ENCODE measurements at regions not wholly inside any gene's neighbourhood (a gene's known extent, or its start where the extent isn't known, plus 50 kb on each side); places are given as distances from the start of the nearest gene placed in this dataset.
A peak's percentile ranks its signal among the peaks of the same experiment; 100 is the strongest.

DNA sequence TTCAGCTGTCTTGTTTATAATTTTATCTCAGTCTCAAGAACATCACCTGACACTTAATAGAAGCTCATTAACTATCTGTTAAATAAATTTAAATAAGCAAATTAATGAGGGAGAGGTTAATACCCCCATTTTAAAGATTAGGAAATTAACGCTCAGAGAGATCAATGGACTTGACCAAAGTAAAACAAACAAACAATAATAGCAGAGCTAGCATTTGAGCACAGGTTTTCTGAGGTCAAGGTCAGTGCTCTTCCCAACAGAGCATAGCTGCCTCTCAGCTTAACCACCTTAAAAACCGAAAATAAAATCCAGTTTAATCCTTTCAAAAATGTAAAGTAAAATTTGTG lies 196.6 kb upstream of the BCL6 start:
- TF ChIP-seq, protein P1, sequence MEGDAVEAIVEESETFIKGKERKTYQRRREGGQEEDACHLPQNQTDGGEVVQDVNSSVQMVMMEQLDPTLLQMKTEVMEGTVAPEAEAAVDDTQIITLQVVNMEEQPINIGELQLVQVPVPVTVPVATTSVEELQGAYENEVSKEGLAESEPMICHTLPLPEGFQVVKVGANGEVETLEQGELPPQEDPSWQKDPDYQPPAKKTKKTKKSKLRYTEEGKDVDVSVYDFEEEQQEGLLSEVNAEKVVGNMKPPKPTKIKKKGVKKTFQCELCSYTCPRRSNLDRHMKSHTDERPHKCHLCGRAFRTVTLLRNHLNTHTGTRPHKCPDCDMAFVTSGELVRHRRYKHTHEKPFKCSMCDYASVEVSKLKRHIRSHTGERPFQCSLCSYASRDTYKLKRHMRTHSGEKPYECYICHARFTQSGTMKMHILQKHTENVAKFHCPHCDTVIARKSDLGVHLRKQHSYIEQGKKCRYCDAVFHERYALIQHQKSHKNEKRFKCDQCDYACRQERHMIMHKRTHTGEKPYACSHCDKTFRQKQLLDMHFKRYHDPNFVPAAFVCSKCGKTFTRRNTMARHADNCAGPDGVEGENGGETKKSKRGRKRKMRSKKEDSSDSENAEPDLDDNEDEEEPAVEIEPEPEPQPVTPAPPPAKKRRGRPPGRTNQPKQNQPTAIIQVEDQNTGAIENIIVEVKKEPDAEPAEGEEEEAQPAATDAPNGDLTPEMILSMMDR (IDR thresholded peaks at IDR 0.05), result no peak
- no peak for TF ChIP-seq POLR2A (IDR thresholded peaks at IDR 0.05)
- DNase-seq, result no peak
- Histone ChIP-seq H3K4me1 (no peaks in the 10 kb centered on the region), H3K4me3 (no peak overlapping the region), H3K9me3 (no peaks in the 10 kb centered on the region), H3K36me3 (no peaks in the 10 kb centered on the region), H3K27ac (no peak overlapping the region), H3K27me3 (no peaks in the 10 kb centered on the region)

DNA sequence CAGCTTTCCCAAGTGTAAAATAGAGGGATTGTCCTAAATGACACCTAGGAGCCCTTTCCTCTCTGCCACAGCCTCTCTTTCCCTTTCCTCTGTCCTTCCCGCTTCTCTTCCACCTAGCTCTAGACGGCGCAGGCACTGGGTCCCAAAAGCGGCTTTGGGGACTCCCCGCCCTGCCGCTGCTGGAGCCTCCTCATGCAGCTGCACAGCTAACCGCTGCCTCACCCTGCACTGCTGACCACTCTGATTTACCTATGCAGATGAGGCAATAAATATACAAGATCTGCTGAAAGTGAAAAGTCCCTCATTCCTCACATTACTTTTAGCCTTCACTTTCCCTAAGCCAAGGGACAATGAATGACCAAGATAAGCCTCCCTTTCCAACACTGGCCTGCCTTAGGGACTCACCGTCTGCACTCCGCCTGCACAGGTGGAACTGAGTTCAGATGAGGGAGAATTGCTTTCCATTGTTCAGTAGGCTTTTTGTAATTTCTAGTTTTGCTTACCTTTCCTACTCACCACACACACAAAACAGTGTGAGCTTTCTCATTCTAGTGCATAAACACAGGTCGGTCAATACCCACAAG lies 197.5 kb upstream of the BCL6 start:
- H3K9me3 ChIP-seq, result no peaks in the 10 kb centered on the region
- no peak for TF ChIP-seq POLR2A (IDR thresholded peaks at IDR 0.05)
- TF ChIP-seq, protein P1 (IDR thresholded peaks at IDR 0.05), result no peak
- H3K27me3 ChIP-seq, result no peaks in the 10 kb centered on the region
- no peaks in the 10 kb centered on the region for H3K36me3 ChIP-seq
- no peak overlapping the region for H3K4me3 ChIP-seq
- no peak overlapping the region for H3K27ac ChIP-seq
- H3K4me1 ChIP-seq, result no peaks in the 10 kb centered on the region
- DNase-seq, result peak in 2 of 3 donors; percentile 66 to 69

DNA sequence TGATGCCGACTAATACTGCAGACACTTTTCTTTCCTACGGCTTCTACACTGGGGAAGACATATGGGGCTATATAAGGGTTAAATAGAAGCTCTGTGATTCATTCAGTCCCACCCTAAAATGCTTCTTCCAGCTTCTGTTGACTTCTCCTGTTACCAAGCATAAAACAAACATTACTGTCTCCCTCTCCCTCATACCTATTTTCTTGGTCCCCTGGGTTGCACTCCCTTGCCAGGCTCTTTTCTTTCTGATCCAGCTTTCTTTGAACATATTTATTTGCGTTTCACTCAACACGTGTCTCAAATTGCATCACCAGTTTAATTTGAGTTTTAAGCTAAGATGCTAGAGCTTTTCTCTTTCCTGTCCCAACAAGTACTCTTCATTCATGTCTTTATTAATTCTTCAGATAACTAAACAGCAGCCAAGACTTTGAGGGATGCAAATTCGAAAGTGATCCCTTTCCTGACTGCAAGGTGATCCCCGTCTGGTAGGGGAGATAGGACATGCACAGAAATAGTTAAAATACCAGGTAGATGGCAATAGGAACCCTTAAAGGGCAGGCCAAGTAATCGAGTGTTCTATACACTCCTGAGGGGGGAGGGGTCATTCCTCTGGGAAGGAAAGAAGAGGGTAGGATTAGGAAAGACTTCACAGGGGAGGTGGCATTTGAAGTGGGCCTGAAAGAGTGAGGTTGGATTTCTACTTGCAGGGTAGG lies 198.6 kb upstream of the BCL6 start:
- no peak overlapping the region for H3K4me3 ChIP-seq
- H3K36me3 ChIP-seq, result no peaks in the 10 kb centered on the region
- H3K27ac ChIP-seq, result no peak overlapping the region
- no peaks in the 10 kb centered on the region for H3K27me3 ChIP-seq
- DNase-seq, result no peak
- TF ChIP-seq, protein P1 (IDR thresholded peaks at IDR 0.05), result no peak
- no peak for TF ChIP-seq POLR2A (IDR thresholded peaks at IDR 0.05)
- H3K9me3 ChIP-seq, result no peaks in the 10 kb centered on the region
- H3K4me1 ChIP-seq, result no peaks in the 10 kb centered on the region

DNA sequence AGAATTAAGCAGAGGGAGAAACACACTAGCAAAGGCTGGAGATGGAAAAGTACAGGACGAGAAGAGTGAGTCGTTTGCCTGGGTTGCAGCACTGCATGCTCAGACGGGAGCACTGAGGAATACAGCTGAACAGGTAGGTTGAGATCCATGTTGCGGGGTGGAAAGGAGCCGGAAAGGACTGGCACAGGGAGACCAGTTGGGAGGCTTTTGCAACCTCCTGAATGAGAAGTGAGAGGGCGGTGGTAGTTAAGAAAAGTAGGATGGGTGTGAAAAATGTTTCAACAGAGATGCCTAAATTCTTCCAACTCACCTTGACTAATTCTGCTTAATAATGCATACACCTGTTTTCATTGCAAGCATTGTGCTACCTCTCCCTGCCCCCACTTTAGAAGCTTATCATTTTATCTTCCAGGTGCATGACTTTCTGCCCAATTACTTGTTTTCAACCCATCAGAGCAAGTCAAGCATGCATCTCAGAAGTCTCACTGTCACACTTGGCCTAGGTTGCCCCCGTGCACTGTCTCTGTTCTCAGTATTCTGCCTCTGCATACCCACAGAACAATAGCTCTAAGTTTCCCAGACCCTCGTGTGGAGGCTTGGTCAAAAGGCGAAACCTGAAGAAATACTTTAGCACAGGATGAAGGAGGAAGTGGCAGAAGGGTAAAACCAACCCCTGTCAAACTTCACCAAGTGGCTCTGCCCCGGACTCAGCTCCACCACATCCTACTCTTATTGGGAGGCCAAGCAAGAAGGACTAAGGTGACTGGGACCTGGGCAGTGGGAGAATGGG lies 199.3 kb upstream of the BCL6 start:
- Histone ChIP-seq H3K4me1 (no peaks in the 10 kb centered on the region), H3K4me3 (no peak overlapping the region), H3K27me3 (no peaks in the 10 kb centered on the region), H3K9me3 (no peaks in the 10 kb centered on the region), H3K36me3 (no peaks in the 10 kb centered on the region), H3K27ac (peak overlapping the region in 1 of 4 donors; percentile 27)
- TF ChIP-seq POLR2A (IDR thresholded peaks at IDR 0.05), result no peak
- TF ChIP-seq, protein P1 (IDR thresholded peaks at IDR 0.05), result no peak
- peak in 2 of 3 donors; percentile 46 to 60 for DNase-seq

DNA sequence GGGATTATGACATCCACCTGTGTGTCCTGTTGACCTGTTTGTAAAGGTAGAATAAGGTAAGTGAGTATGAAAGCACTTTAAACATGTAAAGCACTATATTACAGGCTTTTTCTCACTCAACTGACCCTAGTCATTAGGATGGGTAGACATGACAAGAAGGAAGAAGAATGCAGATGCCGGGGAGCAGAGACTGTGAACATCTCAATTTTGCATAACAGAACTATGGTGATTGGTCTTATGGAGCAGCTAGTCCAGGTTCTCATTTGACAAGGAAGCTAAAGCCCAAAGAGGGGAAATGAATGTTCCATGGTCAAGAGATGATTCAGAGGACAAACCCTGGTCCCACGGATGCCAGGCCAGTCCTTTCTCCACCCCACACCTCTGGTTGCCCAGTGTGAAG lies 200.1 kb upstream of the BCL6 start:
- Histone ChIP-seq H3K36me3 (no peaks in the 10 kb centered on the region), H3K4me1 (no peaks in the 10 kb centered on the region), H3K4me3 (no peak overlapping the region), H3K27ac (no peak overlapping the region), H3K9me3 (no peaks in the 10 kb centered on the region), H3K27me3 (no peaks in the 10 kb centered on the region)
- TF ChIP-seq, protein P1 (IDR thresholded peaks at IDR 0.05), result no peak
- TF ChIP-seq POLR2A (IDR thresholded peaks at IDR 0.05), result no peak
- DNase-seq, result no peak

All from Peyer's patch (tissue), 4 donors.